Osteoblast (primary cell): ENCODE measurements at regions not wholly inside any gene's neighbourhood (a gene's known extent, or its start where the extent isn't known, plus 50 kb on each side); places are given as distances from the start of the nearest gene placed in this dataset.

Source experiments
- DNase-seq: peaks from one replicate; pipeline ENCODE4 v3.0.0; 2011; ENCODE audit warnings: low spot score, mixed read lengths; ENCODE audit not compliant: insufficient read length; ENCODE audit errors: missing footprints
- H2AFZ ChIP-seq: 2 replicates; pipeline ENCODE4 v1.6.0; 2011; ENCODE audit warnings: mild to moderate bottlenecking, low read length
- H3K27ac ChIP-seq: 2 replicates; pipeline ENCODE4 v1.5.1; 2011; ENCODE audit warnings: mild to moderate bottlenecking, low read depth, low read length, moderate library complexity
- H3K27me3 ChIP-seq: 2 replicates; pipeline ENCODE4 v1.6.0; 2012; ENCODE audit warnings: mild to moderate bottlenecking, control low read depth, inconsistent platforms, low read length, moderate library complexity; ENCODE audit not compliant: insufficient read depth
- H3K36me3 ChIP-seq: 2 replicates; pipeline ENCODE4 v1.5.1; 2011; ENCODE audit warnings: mild to moderate bottlenecking, low read length, control low read depth, moderate library complexity; ENCODE audit not compliant: insufficient read depth
- H3K4me1 ChIP-seq: 2 replicates; pipeline ENCODE4 v1.5.1; 2011; ENCODE audit warnings: mild to moderate bottlenecking, low read length, control low read depth, moderate library complexity; ENCODE audit not compliant: insufficient read depth
- H3K4me2 ChIP-seq: 2 replicates; pipeline ENCODE4 v1.6.0; 2011; ENCODE audit warnings: mild to moderate bottlenecking, low read length; ENCODE audit not compliant: insufficient read depth
- H3K4me3 ChIP-seq: fragments of 200-600 bp; sonication (generic); 3 replicates; pipeline ENCODE4 v1.5.1; 2012; ENCODE audit warnings: mild to moderate bottlenecking, low read length, inconsistent platforms; ENCODE audit not compliant: insufficient read depth
- H3K79me2 ChIP-seq: 2 replicates; pipeline ENCODE4 v1.6.0; 2012; ENCODE audit warnings: mild to moderate bottlenecking, low read length, control low read depth, inconsistent platforms; ENCODE audit not compliant: insufficient read depth
- H3K9me3 ChIP-seq: 2 replicates; pipeline ENCODE4 v1.5.1; 2011; ENCODE audit warnings: low read depth, low read length, control low read depth
- H4K20me1 ChIP-seq: 2 replicates; pipeline ENCODE4 v1.6.0; 2012; ENCODE audit warnings: mild to moderate bottlenecking, low read length, control low read depth; ENCODE audit not compliant: insufficient read depth
- CTCF ChIP-seq: IDR thresholded peaks from 2 replicates; pipeline ENCODE4 v1.5.1; 2011; ENCODE audit warnings: mild to moderate bottlenecking, low read depth, low read length, moderate library complexity; ENCODE audit errors: extremely low read depth

GRCh38 chr12:114254998-114255397, 150.9 kb downstream of the TBX5 start:
- DNase-seq, result no peak

GRCh38 chr12:114253976-114254778, 151.8 kb downstream of the TBX5 start:
- H3K9me3 ChIP-seq, result no peaks in the 10 kb centered on the region
- H3K79me2 ChIP-seq, result no peaks in the 10 kb centered on the region
- H3K4me1 ChIP-seq, result no peaks in the 10 kb centered on the region
- no peak for TF ChIP-seq CTCF
- H4K20me1 ChIP-seq, result no peaks in the 10 kb centered on the region
- H3K27me3 ChIP-seq, result no peaks in the 10 kb centered on the region
- no peak for DNase-seq
- H3K36me3 ChIP-seq, result no peaks in the 10 kb centered on the region
- H2AFZ ChIP-seq, result no peak overlapping the region
- H3K4me3 ChIP-seq, result no peak overlapping the region
- no peak overlapping the region for H3K27ac ChIP-seq
- H3K4me2 ChIP-seq, result no peak overlapping the region

More at GRCh38 chr12:114254998-114255397, 150.9 kb downstream of the TBX5 start:
- Histone ChIP-seq H3K79me2 (no peaks in the 10 kb centered on the region), H3K27me3 (no peaks in the 10 kb centered on the region), H2AFZ (no peak overlapping the region), H3K4me3 (no peak overlapping the region), H3K27ac (no peak overlapping the region), H3K4me2 (no peak overlapping the region), H3K9me3 (no peaks in the 10 kb centered on the region), H4K20me1 (no peaks in the 10 kb centered on the region), H3K4me1 (no peaks in the 10 kb centered on the region), H3K36me3 (no peaks in the 10 kb centered on the region)
- no peak for TF ChIP-seq CTCF

- H3K9me3 ChIP-seq, result no peaks in the 10 kb centered on the region
- no peaks in the 10 kb centered on the region for H3K36me3 ChIP-seq
- H3K4me2 ChIP-seq, result no peak overlapping the region
- no peak overlapping the region for H2AFZ ChIP-seq
- no peak overlapping the region for H3K4me3 ChIP-seq
- no peaks in the 10 kb centered on the region for H3K4me1 ChIP-seq
- no peaks in the 10 kb centered on the region for H3K79me2 ChIP-seq
- DNase-seq, result no peak
- H3K27me3 ChIP-seq, result no peaks in the 10 kb centered on the region
- H4K20me1 ChIP-seq, result no peaks in the 10 kb centered on the region
- no peak for TF ChIP-seq CTCF
- H3K27ac ChIP-seq, result no peak overlapping the region
Measured at GRCh38 chr12:114248527-114248926, 157.4 kb downstream of the TBX5 start.

DNA sequence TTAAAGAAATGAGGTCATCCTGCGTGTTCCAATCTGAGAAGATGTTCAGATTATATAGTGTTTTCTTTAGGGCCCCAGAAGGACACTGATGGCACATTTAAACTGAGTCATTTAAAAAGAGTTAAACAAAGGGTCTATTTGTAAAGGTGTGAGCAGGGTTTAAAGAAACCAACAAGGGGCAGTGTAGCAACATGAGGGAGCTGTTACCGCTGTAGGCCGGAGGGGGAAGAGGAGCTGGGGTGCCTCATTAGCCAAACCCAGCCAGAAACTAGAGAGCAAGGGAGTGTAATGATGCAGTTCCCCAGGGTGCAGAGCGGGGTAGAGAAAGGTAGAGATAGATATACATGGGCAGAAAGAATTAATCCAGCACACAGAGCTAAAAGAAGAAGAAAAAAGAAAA, 160.4 kb downstream of the TBX5 start:
- H3K27ac ChIP-seq, result no peak overlapping the region
- H3K4me1 ChIP-seq, result no peaks in the 10 kb centered on the region
- no peaks in the 10 kb centered on the region for H3K79me2 ChIP-seq
- TF ChIP-seq CTCF, result no peak
- no peaks in the 10 kb centered on the region for H3K36me3 ChIP-seq
- H3K4me3 ChIP-seq, result no peak overlapping the region
- no peaks in the 10 kb centered on the region for H3K9me3 ChIP-seq
- no peaks in the 10 kb centered on the region for H3K27me3 ChIP-seq
- H3K4me2 ChIP-seq, result no peak overlapping the region
- no peaks in the 10 kb centered on the region for H4K20me1 ChIP-seq
- no peak overlapping the region for H2AFZ ChIP-seq
- no peak for DNase-seq
